K562 (cell line): ENCODE measurements at regions not wholly inside any gene's neighbourhood (a gene's known extent, or its start where the extent isn't known, plus 50 kb on each side); places are given as distances from the start of the nearest gene placed in this dataset.

Source experiments
- ATAC-seq: fragments of 200-7000 bp; cut with Tn5 transposase; 3 replicates; pipeline ENCODE4 v1.9.1; 2020; ENCODE audit warnings: moderate library complexity
- BruUV-seq: library from RNA; stranded (reverse); fragments of 400-500 nt; replicated peaks from 2 replicates; lab custom pipeline; 2021; lab: Mats Ljungman, UMichigan
- CTCF ChIA-PET: fragments of 300-600 bp; formaldehyde crosslinking; extraction: SDS; loops from one replicate; lab custom pipeline; 2021; ENCODE audit warnings: low intra/inter-chr PET ratio; lab: Yijun Ruan, JAX
- POLR2A ChIA-PET: fragments of 300-600, 350-650 bp; sonication (Branson Sonifier 250); formaldehyde crosslinking; extraction: SDS; loops from one replicate; lab custom pipeline; 2021; ENCODE audit warnings: antibody characterized with exemption, inconsistent platforms; lab: Yijun Ruan, JAX
- DNase-seq, 4 experiments: peaks; one replicate each; pipeline versions ENCODE4 v3.0.0 to v3.0.0-alpha.2; 2011 to 2018; ENCODE audit warnings: low spot score in 3 of 4, mixed read lengths in 3 of 4; ENCODE audit errors: extremely low read depth in 1 of 4
- FAIRE-seq: peaks from 2 replicates; lab custom pipeline; 2011; peaks lifted over from hg19 to GRCh38; lab: Jason Lieb, UNC
- H2AFZ ChIP-seq: 2 replicates; pipeline ENCODE4 v1.6.0; 2011; ENCODE audit warnings: low read depth, low read length, control low read depth, inconsistent platforms
- H3K27ac ChIP-seq: fragments of 200-600 bp; 3 replicates; pipeline ENCODE4 v1.8.0; 2011; ENCODE audit warnings: low read depth, mild to moderate bottlenecking, control low read depth, inconsistent platforms, low read length, moderate library complexity, mixed read lengths; ENCODE audit errors: extremely low read depth
- H3K27me3 ChIP-seq, 2 experiments: fragments of 300-600 bp in 1 of 2; 2 replicates in 1 of 2; 3 replicates in 1 of 2; pipeline versions ENCODE4 v1.6.0 to v1.8.0; 2011; ENCODE audit warnings: inconsistent platforms in 2 of 2, low read length in 2 of 2, mild to moderate bottlenecking in 1 of 2, mixed read lengths in 1 of 2, moderate library complexity in 1 of 2; ENCODE audit not compliant: control insufficient read depth in 2 of 2, insufficient read depth in 2 of 2
- H3K36me3 ChIP-seq: fragments of 300-600 bp; 3 replicates; pipeline ENCODE4 v1.8.0; 2011; ENCODE audit warnings: mild to moderate bottlenecking, low read length, inconsistent platforms; ENCODE audit not compliant: control insufficient read depth, insufficient read depth
- H3K4me1 ChIP-seq, 2 experiments: fragments of 200-600 bp in 1 of 2; replicated peaks in 1 of 2; 2 replicates in 1 of 2; 3 replicates in 1 of 2; pipeline versions ENCODE4 v1.5.1 to v1.8.0; 2011; ENCODE audit warnings: inconsistent platforms in 2 of 2, low read length in 2 of 2, mild to moderate bottlenecking in 1 of 2, mixed read lengths in 1 of 2, moderate library complexity in 1 of 2; ENCODE audit not compliant: control insufficient read depth in 2 of 2, insufficient read depth in 2 of 2
- H3K4me2 ChIP-seq: 2 replicates; pipeline ENCODE4 v1.6.1; 2011; ENCODE audit warnings: low read length, control low read depth, inconsistent platforms, mixed read lengths; ENCODE audit not compliant: insufficient read depth
- H3K4me3 ChIP-seq: fragments of 200-600 bp; sonication (generic), shearing (Covaris generic); 2 replicates; pipeline ENCODE4 v1.5.1; 2016; ENCODE audit warnings: control low read depth, inconsistent platforms
- H3K79me2 ChIP-seq: fragments of 200-600 bp; 3 replicates; pipeline ENCODE4 v1.8.0; 2011; ENCODE audit warnings: low read length, inconsistent platforms; ENCODE audit not compliant: control insufficient read depth, insufficient read depth
- H3K9ac ChIP-seq, 2 experiments: 2 replicates each; pipeline versions ENCODE4 v1.6.0 to v1.6.1; 2011; ENCODE audit warnings: low read depth in 2 of 2, low read length in 2 of 2, control low read depth in 1 of 2, inconsistent platforms in 1 of 2, mild to moderate bottlenecking in 1 of 2, mixed read lengths in 1 of 2; ENCODE audit not compliant: insufficient read depth in 1 of 2
- H3K9me1 ChIP-seq: one replicate; pipeline ENCODE4 v1.6.0; 2011; ENCODE audit warnings: inconsistent platforms, mild to moderate bottlenecking, low read length, moderate library complexity; ENCODE audit not compliant: control insufficient read depth, insufficient read depth
- H3K9me3 ChIP-seq: replicated peaks from 2 replicates; pipeline ENCODE4 v1.5.1; 2011; ENCODE audit warnings: low read depth, low read length, inconsistent platforms; ENCODE audit not compliant: control insufficient read depth, insufficient read depth
- H4K20me1 ChIP-seq: replicated peaks from 2 replicates; pipeline ENCODE4 v1.6.1; 2011; ENCODE audit warnings: low read length, inconsistent platforms, mixed read lengths; ENCODE audit not compliant: control insufficient read depth, insufficient read depth
- SMAD3 ChIP-seq: fragments of 450-650 bp; formaldehyde crosslinking; conservative IDR thresholded peaks from 2 replicates; pipeline ENCODE4 v1.4.0; 2020; ENCODE audit warnings: mild to moderate bottlenecking
- XRCC4 ChIP-seq: IDR thresholded peaks from one replicate; pipeline ENCODE4 v1.6.1; 2011; ENCODE audit not compliant: insufficient read depth, insufficient read length; ENCODE audit errors: extremely low read depth
- WGBS: fragments of 100-300 bp; shearing (Covaris generic); methylation state at CpG from one replicate; pipeline ENCODE4 v1.1.6; 2016; ENCODE audit warnings: low coverage, mixed read lengths; ENCODE audit not compliant: insufficient coverage; ENCODE audit errors: missing lambda C conversion rate; 5-methylcytosine and 5-hydroxymethylcytosine counted together
- in situ Hi-C: fragments of 300-500 bp; cut with MboI; formaldehyde crosslinking; loops from 4 replicates; pipeline ENCODE4 v1.15.0; 2018; ENCODE audit warnings: inconsistent platforms, mixed read lengths
- intact Hi-C: fragments of 100-400 bp; cut with micrococcal nuclease; formaldehyde crosslinking; loops from 2 replicates; pipeline ENCODE4 v1.14.2; 2022
- TF ChIP-seq, protein P1 (sequence below): fragments of 250-450 bp; sonication (Bioruptor Pico); IDR thresholded peaks from 2 replicates; pipeline ENCODE4 v1.8.0; 2022; ENCODE audit warnings: moderate library complexity, mild to moderate bottlenecking, inconsistent platforms
- TF ChIP-seq, protein P2 (sequence below): sonication (generic); formaldehyde crosslinking; IDR thresholded peaks from 2 replicates; pipeline ENCODE4 v1.8.1; 2023; ENCODE audit warnings: missing genetic modification reagents, mild to moderate bottlenecking, borderline replicate concordance

DNA sequence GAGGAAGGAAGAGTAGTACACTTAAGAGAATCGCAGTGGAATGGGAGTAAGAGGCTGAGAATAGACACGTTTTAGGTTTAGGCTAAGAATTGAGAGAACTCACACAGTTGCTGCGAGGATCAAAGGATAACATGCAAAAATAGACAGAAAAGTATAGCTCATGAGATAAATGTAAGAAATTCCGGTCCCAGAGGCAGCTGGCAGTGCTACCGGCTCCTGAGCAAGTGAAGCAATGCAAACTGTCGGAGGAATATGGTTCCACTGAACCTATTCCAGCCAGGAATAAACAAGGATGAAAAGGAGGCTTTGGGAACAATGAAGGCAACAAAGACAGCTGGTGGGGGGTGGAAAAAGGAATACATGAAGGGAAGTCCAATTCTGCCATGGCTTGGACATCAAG is 191.8 kb downstream of the QDPR start:
- H3K4me2 ChIP-seq = no peak overlapping the region
- no peaks in the 10 kb centered on the region for H3K9me3 ChIP-seq
- DNase-seq = no peak
- FAIRE-seq = no peak
- ChIA-PET CTCF (no interaction called here), POLR2A (no interaction called here)
- 0% methylated on average over 6 of the region's 6 CpGs for WGBS
- no peaks in the 10 kb centered on the region for H3K79me2 ChIP-seq
- intact Hi-C loops = loop anchor here (5.0 to 10.0 kb wide), 3 partner anchors 225 to 1028 kb away; no protein-coding TSS in a partner anchor
- H3K4me3 ChIP-seq = no peak overlapping the region
- TF ChIP-seq, protein P1, sequence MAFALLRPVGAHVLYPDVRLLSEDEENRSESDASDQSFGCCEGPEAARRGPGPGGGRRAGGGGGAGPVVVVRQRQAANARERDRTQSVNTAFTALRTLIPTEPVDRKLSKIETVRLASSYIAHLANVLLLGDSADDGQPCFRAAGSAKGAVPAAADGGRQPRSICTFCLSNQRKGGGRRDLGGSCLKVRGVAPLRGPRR = no peak
- TF ChIP-seq XRCC4 = no peak
- no peak for TF ChIP-seq SMAD3 (CRISPR knock-in tag)
- TF ChIP-seq, protein P2, sequence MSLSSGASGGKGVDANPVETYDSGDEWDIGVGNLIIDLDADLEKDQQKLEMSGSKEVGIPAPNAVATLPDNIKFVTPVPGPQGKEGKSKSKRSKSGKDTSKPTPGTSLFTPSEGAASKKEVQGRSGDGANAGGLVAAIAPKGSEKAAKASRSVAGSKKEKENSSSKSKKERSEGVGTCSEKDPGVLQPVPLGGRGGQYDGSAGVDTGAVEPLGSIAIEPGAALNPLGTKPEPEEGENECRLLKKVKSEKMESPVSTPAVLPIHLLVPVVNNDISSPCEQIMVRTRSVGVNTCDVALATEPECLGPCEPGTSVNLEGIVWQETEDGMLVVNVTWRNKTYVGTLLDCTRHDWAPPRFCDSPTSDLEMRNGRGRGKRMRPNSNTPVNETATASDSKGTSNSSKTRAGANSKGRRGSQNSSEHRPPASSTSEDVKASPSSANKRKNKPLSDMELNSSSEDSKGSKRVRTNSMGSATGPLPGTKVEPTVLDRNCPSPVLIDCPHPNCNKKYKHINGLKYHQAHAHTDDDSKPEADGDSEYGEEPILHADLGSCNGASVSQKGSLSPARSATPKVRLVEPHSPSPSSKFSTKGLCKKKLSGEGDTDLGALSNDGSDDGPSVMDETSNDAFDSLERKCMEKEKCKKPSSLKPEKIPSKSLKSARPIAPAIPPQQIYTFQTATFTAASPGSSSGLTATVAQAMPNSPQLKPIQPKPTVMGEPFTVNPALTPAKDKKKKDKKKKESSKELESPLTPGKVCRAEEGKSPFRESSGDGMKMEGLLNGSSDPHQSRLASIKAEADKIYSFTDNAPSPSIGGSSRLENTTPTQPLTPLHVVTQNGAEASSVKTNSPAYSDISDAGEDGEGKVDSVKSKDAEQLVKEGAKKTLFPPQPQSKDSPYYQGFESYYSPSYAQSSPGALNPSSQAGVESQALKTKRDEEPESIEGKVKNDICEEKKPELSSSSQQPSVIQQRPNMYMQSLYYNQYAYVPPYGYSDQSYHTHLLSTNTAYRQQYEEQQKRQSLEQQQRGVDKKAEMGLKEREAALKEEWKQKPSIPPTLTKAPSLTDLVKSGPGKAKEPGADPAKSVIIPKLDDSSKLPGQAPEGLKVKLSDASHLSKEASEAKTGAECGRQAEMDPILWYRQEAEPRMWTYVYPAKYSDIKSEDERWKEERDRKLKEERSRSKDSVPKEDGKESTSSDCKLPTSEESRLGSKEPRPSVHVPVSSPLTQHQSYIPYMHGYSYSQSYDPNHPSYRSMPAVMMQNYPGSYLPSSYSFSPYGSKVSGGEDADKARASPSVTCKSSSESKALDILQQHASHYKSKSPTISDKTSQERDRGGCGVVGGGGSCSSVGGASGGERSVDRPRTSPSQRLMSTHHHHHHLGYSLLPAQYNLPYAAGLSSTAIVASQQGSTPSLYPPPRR = no peak
- ATAC-seq = no peak
- H3K27ac ChIP-seq = no peak overlapping the region
- no peaks in the 10 kb centered on the region for H3K27me3 ChIP-seq
- in situ Hi-C loops = no loop called here
- H3K9ac ChIP-seq = no peak overlapping the region
- no peaks in the 10 kb centered on the region for H3K4me1 ChIP-seq
- H3K36me3 ChIP-seq = no peaks in the 10 kb centered on the region
- BruUV-seq = no TSS peak
- H3K9me1 ChIP-seq = no peaks in the 10 kb centered on the region
- no peak overlapping the region for H2AFZ ChIP-seq
- 0 out of 2 replicates have a peak, but pooled peaks cover 3% of the 10 kb centered on the region for H4K20me1 ChIP-seq
